ENCODE measurements at regions not wholly inside any gene's neighbourhood (a gene's known extent, or its start where the extent isn't known, plus 50 kb on each side); places are given as distances from the start of the nearest gene placed in this dataset.

DNA sequence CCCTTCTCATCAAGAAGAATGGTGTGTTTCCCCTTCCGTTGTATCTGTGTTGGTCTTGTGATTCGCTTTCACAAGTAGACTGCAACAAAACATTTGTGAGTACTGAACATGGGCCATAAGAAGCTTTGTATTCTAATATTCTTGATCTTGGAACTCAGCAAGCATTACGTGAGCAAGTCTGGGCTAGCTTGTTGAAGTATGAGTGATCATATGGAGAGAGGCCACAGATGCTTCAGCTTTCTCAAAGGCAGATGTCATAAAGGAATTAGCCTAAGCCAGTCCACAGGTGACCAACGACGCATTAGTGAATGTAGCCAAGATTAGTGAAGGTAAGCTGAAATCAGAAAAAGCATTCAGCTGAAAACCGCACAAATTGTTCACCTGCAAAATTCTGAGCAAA lies 609.6 kb upstream of the NEGR1 start:
- 79 to 91% (median 81%) methylated on average over 6 of the region's 6 CpGs for WGBS, 4 donors
- H3K4me1 ChIP-seq (replicated peaks in 1 of 2), result no peaks in the 10 kb centered on the region
- H3K9me3 ChIP-seq (replicated peaks in 1 of 3), result no peaks in the 10 kb centered on the region
- no peaks in the 10 kb centered on the region for H3K36me3 ChIP-seq (replicated peaks in 1 of 2)
- H3K27me3 ChIP-seq, result no peaks in the 10 kb centered on the region
- intact Hi-C loops (cut with DNase I), result no loop called here
- DNase-seq, result no peak
- no peak for TF ChIP-seq POLR2A (IDR thresholded peaks at IDR 0.05)
- TF ChIP-seq, protein P1, sequence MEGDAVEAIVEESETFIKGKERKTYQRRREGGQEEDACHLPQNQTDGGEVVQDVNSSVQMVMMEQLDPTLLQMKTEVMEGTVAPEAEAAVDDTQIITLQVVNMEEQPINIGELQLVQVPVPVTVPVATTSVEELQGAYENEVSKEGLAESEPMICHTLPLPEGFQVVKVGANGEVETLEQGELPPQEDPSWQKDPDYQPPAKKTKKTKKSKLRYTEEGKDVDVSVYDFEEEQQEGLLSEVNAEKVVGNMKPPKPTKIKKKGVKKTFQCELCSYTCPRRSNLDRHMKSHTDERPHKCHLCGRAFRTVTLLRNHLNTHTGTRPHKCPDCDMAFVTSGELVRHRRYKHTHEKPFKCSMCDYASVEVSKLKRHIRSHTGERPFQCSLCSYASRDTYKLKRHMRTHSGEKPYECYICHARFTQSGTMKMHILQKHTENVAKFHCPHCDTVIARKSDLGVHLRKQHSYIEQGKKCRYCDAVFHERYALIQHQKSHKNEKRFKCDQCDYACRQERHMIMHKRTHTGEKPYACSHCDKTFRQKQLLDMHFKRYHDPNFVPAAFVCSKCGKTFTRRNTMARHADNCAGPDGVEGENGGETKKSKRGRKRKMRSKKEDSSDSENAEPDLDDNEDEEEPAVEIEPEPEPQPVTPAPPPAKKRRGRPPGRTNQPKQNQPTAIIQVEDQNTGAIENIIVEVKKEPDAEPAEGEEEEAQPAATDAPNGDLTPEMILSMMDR (IDR thresholded peaks at IDR 0.05), result no peak
- no peak overlapping the region for H3K4me3 ChIP-seq
- H3K27ac ChIP-seq, result no peak overlapping the region

DNA sequence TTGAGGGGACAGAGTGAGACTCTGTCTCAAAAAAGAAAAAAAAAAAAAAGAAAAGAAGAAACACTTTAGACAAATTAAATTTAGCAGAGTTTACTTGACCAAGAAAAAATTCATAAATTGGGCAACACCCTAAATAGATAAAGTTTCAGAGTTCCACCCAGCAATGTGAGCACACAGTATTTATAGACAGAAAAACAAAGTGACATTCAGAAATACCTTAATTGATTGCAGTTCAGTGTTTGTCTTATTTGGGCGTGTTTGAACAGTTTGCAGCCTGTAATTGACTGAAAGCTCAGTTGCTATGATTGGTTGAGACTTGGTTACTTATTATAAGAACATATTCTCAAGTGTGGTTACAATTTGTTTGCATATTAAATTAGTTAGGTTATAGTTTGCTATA lies 603.5 kb upstream of the NEGR1 start:
- 37 to 73% (median 49%) methylated on average over 1 of the region's 1 CpG for WGBS, 4 donors
- DNase-seq, result no peak
- H3K27me3 ChIP-seq, result no peaks in the 10 kb centered on the region
- H3K4me1 ChIP-seq (replicated peaks in 1 of 2), result no peaks in the 10 kb centered on the region
- intact Hi-C loops (cut with DNase I), result no loop called here
- no peaks in the 10 kb centered on the region for H3K9me3 ChIP-seq (replicated peaks in 1 of 3)
- no peak overlapping the region for H3K4me3 ChIP-seq
- TF ChIP-seq, protein P1 (IDR thresholded peaks at IDR 0.05), result no peak
- no peak for TF ChIP-seq POLR2A (IDR thresholded peaks at IDR 0.05)
- H3K36me3 ChIP-seq (replicated peaks in 1 of 2), result no peaks in the 10 kb centered on the region
- no peak overlapping the region for H3K27ac ChIP-seq

DNA sequence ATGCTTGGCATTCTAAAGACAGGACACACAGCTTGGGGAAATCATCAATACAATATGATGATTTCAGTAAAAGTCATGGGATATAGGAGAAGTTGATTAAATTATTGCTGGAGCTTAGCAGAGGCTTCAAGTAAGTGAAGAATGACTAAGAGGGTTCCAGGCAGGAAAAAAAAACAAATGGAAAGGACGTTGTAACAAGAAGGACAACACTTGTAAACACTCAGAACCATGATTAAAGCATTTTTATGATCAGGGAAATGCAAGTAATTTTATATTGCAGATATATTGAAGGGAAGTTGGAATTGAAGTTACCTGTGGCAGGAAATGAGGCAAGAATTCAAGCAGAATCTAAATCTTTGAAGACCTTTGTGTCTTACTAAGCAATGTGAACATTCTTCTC lies 602.7 kb upstream of the NEGR1 start:
- no peaks in the 10 kb centered on the region for H3K9me3 ChIP-seq (replicated peaks in 1 of 3)
- WGBS, 4 donors, result 18 to 36% (median 34%) methylated on average over 1 of the region's 1 CpG
- no peak for DNase-seq
- no peaks in the 10 kb centered on the region for H3K27me3 ChIP-seq
- H3K36me3 ChIP-seq (replicated peaks in 1 of 2), result no peaks in the 10 kb centered on the region
- H3K4me1 ChIP-seq (replicated peaks in 1 of 2), result no peaks in the 10 kb centered on the region
- no peak overlapping the region for H3K4me3 ChIP-seq
- TF ChIP-seq, protein P1 (IDR thresholded peaks at IDR 0.05), result no peak
- TF ChIP-seq POLR2A (IDR thresholded peaks at IDR 0.05), result no peak
- no peak overlapping the region for H3K27ac ChIP-seq
- intact Hi-C loops (cut with DNase I), result no loop called here

DNA sequence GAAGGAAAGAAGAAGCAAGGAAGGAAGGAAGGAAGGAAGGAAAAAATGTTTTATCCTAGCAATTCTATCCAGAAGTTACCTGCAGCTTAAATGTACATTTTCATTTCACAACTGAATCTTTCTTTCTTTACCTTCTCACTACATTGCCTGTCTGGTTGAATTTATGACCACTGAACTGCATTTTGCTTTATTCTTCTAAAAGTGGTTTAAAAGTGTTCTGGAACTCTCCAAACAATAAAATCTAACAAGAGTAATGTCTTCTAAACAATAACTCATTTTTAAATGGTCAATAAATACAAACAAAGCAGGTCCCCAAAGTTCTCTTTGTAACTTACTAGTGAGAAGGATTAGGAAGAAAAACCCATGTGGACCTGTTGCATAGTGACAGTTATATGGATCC lies 587.5 kb upstream of the NEGR1 start:
- TF ChIP-seq, protein P1 (IDR thresholded peaks at IDR 0.05), result no peak
- no peak for TF ChIP-seq POLR2A (IDR thresholded peaks at IDR 0.05)
- no peak for DNase-seq
- intact Hi-C loops (cut with DNase I), result no loop called here

More for the DNA sequence above, 587.5 kb upstream of the NEGR1 start:
- Histone ChIP-seq H3K36me3 (replicated peaks in 1 of 2) (no peaks in the 10 kb centered on the region), H3K9me3 (replicated peaks in 1 of 3) (no peaks in the 10 kb centered on the region), H3K27ac (no peak overlapping the region), H3K4me3 (no peak overlapping the region), H3K27me3 (no peaks in the 10 kb centered on the region), H3K4me1 (replicated peaks in 1 of 2) (no peaks in the 10 kb centered on the region)

Data from adrenal gland (tissue), 9 donors.